GM18867 (cell line): ENCODE measurements at regions not wholly inside any gene's neighbourhood (a gene's known extent, or its start where the extent isn't known, plus 50 kb on each side); places are given as distances from the start of the nearest gene placed in this dataset.

Experiments
- ATAC-seq: cut with Tn5 transposase; IDR thresholded peaks from one replicate; pipeline ENCODE4 v1.9.1; 2021; ENCODE audit warnings: mild to moderate bottlenecking, moderate library complexity; ENCODE audit not compliant: unreplicated experiment

GRCh38 chr9:21746550-21746949, 55.9 kb upstream of the MTAP start:
- ATAC-seq, result no peak

- no peak for ATAC-seq
These were observed 55.3 kb upstream of the MTAP start for GRCh38 chr9:21747175-21747574.

GRCh38 chr9:21750021-21750735, 52.3 kb upstream of the MTAP start:
- no peak for ATAC-seq

- ATAC-seq, result no peak
These were observed 50.4 kb upstream of the MTAP start for GRCh38 chr9:21751998-21752397.
